GM19438 (cell line): ENCODE measurements at regions not wholly inside any gene's neighbourhood (a gene's known extent, or its start where the extent isn't known, plus 50 kb on each side); places are given as distances from the start of the nearest gene placed in this dataset.
"Not testable (repeated sequence)": the region's sequence is repeated elsewhere in the genome, so short reads cannot be mapped to it uniquely, and the experiment has no call there.

Experiments used
- ATAC-seq: cut with Tn5 transposase; IDR thresholded peaks from one replicate; pipeline ENCODE4 v1.9.1; 2021; ENCODE audit warnings: low read depth; ENCODE audit not compliant: unreplicated experiment

- no peak for ATAC-seq
Observed at GRCh38 chr10:21296575-21297355, 228.7 kb downstream of the SKIDA1 start.

GRCh38 chr10:21293518-21294356, 231.7 kb downstream of the SKIDA1 start:
- ATAC-seq = no peak

GRCh38 chr10:21292763-21293517, 232.5 kb downstream of the SKIDA1 start:
- ATAC-seq = no peak

- no peak for ATAC-seq
Observed at GRCh38 chr10:21290499-21291160, 234.9 kb downstream of the SKIDA1 start.

GRCh38 chr10:21289961-21290360, 235.5 kb downstream of the SKIDA1 start:
- ATAC-seq = no peak

GRCh38 chr10:21289271-21289670, 236.2 kb downstream of the SKIDA1 start:
- no peak for ATAC-seq

- ATAC-seq = no peak
Observed at GRCh38 chr10:21285742-21286331, 239.6 kb downstream of the SKIDA1 start.

- ATAC-seq = no peak
Observed at GRCh38 chr10:21285207-21285606, 240.3 kb downstream of the SKIDA1 start.

GRCh38 chr10:21284301-21284700, 241.2 kb downstream of the SKIDA1 start:
- no peak for ATAC-seq

GRCh38 chr10:21283053-21283452, 242.4 kb downstream of the SKIDA1 start:
- not testable (repeated sequence) for ATAC-seq

GRCh38 chr10:21281765-21282484, 243.6 kb downstream of the SKIDA1 start:
- ATAC-seq = no peak

- ATAC-seq = no peak
Observed at GRCh38 chr10:21280971-21281572, 244.4 kb downstream of the SKIDA1 start.

- ATAC-seq = no peak
Observed at GRCh38 chr10:21280037-21280436, 245.4 kb downstream of the SKIDA1 start.

GRCh38 chr10:21279217-21279575, 246.3 kb downstream of the SKIDA1 start:
- ATAC-seq = no peak

GRCh38 chr10:21278491-21279216, 246.8 kb downstream of the SKIDA1 start:
- ATAC-seq = peak; percentile 92

GRCh38 chr10:21273400-21273968, 252.0 kb downstream of the SKIDA1 start:
- no peak for ATAC-seq

- no peak for ATAC-seq
Observed at GRCh38 chr10:21272643-21273399, 252.7 kb downstream of the SKIDA1 start.
